SKM-1 (cell line): ENCODE measurements at regions not wholly inside any gene's neighbourhood (a gene's known extent, or its start where the extent isn't known, plus 50 kb on each side); places are given as distances from the start of the nearest gene placed in this dataset.

Source experiments
- DNase-seq: peaks from one replicate; lab custom pipeline; 2025; ENCODE audit not compliant: unreplicated experiment; lab: John Stamatoyannopoulos, UW

DNA sequence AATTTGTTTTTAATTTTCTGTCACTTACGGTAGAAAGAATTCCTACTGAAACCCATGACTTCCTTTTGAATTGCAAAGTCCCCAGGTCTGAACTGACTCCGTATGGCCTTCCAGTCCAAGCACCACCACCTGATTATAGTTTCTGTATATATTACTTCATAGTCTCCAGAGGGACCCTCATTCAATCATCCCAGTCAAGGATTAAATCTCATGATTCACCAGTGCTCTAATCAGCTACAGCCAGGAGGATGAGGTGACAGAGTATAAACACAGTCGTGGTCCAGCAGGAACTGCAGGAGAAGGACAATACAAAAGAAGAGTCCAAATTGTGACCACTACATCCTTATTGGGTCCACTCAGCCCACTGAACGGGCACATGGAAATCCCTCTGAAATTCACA, 418.9 kb upstream of the C16orf82 start:
- no peak for DNase-seq

DNA sequence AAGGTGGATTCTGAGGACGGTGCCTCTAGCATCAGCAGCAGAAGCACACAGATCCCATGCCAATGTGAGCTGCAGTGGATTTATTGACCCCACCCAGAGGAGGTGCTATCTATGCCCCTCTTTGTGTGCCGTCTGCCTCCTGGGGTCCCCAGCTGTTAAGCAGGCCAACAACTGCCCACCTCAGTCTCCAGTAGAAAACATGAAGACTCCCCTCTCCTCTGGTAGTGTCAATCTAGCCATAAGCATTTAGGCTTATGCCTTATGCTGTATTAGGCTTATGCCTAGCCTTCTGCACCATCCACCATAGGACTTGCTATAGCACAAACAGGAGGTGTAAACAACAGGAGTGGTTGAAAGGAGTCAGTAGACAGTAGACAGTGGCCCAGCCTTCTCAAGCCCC, 417.9 kb upstream of the C16orf82 start:
- no peak for DNase-seq

DNA sequence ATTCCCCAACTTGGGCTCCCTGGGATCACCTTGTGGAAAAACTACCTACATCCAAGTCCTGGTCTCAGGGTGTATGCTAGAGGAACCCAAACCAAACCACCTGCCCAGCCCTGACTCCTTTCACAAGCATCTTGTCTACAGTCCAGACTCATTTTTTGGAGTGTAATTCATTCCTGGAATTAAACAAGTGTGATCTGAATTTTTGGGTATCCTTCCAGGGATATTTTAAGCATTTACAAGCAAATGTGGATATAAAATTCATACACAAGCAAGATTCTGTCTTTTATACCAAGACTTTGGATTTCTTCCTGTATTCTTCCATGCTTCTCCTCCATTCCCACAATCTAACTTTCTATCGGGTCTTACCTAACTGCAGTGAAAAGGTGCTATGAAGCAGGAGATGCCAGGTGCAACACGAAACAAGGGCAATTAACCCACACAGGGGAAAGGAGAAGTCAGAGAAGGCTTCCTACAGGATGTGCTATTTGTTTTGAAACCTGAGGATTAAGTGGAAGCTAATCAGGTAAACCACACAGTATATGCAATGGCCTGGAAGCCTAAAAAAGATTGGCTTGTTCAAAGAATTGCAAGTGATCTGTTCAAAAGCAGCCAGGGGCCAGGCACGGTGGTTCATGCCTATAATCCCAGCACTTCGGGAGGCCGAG, 417.2 kb upstream of the C16orf82 start:
- DNase-seq = no peak

DNA sequence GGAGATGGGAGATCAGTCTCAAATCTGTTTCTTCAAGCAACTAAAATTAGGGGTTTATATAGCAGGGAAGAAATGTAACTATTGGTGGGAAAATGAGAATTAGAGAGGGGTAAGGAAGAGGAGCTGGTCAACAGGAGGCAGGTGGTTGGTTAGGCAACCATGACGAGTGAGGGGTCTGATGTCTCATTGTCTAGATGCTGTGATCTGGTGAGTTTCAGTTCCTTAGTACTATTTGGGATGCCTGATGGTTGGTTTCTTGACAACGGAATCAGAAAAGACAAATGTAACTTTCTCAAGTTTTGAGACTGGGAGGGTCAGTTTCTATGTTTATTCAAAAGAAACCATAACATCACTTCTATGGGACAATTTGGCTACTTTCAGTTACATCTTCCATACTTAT, 415.3 kb upstream of the C16orf82 start:
- DNase-seq = no peak

DNA sequence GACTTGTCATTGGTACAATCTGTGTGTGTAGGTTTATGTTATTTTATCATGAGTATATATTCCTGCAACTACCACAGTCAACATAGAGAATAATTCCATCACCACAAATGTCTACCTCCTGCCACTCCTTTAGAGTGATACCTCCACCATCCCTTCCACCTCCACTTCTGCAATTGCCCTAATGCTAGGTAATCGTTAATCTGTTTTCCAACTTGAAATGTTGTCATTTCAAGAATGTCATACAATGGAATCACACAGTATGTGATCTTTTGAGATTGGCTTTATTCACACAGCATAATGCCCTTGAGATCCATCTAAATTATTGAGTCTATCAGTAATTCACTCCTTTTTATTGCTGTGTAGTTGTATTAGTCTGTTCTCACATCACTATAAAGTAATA, 414.8 kb upstream of the C16orf82 start:
- no peak for DNase-seq

DNA sequence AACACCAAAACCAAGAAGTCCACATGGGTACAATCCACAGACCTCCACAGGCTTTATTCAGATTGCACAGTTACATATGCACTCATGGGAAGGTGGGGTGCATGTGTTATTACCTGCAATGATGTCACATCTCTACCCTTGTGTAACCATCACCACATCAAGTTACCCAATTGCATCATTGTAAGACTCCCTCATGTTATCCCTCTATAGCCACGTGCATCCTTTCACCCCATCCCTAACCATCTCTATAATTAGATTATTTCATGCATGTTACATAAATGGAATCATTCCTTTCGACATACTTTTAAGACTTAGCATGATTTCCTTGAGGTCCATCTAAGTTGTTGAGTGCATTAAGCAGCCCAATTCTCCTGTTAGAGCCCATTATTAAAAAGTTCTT, 408.2 kb upstream of the C16orf82 start:
- DNase-seq = no peak

DNA sequence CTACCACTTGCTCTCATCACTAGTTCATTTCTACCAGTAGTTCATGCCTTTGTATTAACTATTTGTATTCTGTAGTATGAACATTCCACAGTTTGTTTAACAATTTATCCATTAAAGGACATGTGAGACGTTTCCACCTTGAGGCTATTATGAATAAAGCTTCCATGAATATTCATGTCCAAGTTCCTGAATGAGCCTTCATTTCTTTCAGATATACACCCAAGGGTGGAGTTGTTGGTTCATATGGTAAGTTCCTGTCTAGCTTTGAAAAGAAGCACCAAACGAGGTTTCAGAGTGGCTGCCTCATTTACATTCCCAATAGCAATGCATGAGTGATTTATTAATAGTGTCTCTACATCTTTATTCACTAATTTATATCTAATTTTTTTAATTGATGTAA, 407.8 kb upstream of the C16orf82 start:
- DNase-seq = no peak

DNA sequence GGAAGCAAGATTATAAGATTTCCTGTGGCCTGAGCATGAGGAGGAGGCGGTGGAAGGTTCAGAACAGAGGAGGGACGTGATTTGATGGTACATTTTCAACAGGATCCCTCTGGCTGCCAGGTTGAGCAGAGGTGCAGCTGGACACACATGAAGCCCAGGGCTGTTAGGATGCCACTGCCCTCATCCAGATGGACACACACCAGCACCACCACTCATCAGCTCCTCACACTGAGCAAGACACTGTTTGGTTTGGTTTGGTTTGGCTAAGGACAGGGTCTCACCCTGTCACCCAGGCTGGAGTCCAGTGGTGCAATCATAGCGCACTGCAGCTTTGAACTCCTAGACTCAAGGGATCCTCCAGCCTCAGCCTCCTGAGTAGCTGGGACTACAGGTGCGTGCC, 402.6 kb upstream of the C16orf82 start:
- DNase-seq = no peak

DNA sequence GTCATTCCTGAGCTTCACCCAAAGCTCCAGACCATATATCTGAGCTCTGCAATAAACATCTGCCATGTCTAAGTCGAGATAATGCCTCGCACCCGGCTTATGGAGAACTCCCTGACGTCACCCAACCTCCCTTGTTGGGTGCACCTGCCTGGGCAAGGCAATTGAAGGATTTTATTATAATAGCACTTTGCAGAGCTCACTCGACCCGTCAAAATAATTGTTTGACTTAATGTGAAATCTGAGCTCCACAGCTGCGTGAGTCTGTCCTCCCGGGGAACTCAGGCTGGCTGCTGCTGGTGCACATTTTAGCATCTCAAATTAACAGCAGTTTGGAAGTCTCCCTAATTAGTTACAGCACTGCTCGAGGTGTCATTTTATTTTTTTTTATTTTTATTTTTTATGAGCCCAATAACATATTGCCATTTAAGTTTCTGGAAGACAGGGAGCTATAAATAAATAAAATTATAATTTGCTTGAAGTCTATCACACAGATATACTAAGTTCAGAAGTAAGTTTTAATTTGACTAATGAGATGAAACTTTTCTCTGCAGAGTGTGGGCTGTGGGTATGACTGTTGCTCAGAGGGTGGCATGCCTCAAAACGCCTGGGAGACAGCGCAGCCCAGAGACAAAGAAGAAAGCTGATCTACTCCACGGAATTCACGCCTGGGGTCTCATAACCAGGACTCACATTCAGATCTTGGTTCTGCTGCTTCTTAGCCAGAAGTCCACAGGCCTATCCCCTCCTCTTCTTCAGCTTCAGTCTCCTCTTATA, 401.4 kb upstream of the C16orf82 start:
- no peak for DNase-seq

DNA sequence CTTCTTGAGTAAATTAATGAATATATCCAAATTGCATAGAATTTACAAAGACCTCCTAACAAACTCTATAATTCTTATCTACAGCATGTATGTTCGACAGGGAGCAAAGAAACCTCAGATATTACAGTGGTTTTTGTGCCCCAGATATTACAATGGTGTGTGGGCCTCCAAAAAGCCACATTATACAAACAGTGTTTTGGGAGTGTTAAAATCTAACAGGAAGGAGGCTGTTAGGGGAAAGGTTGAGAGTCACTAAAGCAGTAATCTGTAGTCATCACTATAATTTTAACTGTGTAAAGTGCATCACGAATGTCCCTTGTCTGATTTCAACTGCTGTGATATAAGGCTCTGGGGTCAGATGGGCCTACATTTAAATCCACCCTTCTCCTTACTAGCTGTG, 400.2 kb upstream of the C16orf82 start:
- DNase-seq = no peak

DNA sequence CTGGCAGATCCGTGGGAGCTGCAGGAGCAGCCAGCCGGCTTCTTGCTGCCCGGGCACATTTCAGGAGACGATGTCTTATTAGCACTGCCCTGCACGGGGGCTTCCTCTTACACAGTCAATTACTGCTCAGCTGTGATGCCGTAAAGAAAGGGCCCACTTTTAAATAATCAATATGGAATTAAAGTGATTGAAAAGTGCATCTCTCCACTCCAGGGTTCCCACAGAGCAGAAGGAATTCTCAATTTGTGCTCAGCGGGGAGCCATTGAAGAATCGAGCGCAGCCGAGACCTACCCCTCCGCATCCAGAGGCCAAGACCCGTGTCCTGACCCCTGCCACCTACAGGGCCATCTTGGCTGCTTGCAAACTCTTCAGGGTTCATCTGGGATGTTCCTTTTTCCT, 399.4 kb upstream of the C16orf82 start:
- DNase-seq = no peak

DNA sequence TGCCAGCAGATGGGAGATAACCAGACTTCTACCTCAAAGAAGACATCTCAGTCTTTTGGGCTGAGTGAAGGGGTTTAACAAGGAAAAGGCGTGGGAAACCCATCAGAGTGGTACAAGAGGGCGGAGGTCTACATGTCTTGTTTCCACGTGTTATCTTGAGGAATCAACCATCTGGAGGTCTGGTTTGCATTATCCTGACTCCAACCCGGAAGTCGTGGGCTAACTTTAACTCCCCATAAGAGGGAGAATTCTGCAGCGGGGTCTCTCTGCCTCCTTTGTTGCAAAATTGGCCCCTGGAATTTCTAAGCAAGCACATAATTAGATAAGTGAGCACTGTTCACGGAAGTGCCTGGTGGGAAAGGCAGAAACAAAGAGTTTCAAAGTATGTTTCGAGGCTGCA, 398.7 kb upstream of the C16orf82 start:
- DNase-seq = no peak

DNA sequence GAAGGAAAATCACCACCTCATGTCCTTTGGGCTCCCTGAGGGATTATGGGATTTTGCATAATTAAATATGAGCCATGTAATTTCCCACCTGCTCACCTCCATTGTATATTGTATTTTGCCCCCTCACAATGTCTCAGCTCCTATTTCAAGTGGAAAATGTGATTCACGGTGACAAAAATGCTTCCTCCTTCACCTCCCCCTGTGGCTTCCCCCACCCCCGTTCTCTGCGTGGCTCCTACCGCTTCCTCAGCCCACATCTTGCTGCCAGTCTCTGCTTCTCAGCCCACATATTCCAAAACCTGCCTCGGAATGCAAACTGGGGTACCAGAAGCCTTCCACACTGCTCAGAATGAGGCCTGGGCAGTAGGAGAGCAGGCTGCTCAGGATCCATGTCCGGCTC, 394.5 kb upstream of the C16orf82 start:
- no peak for DNase-seq

DNA sequence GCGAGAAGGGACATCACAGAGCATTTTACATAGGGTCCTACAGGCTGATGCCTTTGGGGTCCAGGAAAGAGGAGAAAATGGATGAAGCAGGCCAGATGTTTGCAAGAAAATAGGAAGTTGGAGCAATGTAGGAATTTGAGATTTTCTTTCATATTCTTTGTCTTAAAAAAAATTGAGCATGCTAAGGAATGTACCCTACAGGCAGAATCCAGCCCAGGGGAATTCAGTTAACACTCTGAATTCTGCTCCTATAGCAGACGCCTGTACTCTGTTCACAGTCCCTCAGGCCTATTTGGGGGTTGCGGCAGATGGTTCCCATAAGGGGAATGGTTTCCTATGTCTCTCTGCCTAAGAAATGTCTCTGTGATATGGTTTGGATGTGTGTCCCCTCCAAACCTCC, 393.7 kb upstream of the C16orf82 start:
- DNase-seq = no peak

DNA sequence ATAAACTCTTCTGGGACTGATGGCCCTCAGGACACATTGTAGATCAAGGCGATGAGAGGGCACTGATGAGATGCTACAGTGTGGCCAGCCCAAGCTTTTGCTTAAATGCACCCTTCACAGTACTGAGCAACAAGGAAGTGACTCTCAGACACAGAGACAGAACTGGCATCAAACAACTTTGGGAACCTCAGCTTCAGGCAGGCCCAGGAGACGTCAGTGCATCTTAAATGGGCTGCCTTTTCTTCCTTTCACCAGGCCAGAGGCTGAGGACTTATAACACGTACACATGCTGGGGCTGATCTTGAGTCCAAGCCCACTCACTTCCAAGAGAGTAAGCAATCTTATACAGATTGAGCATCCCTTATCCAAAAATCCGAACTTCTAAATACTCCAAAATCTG, 386.1 kb upstream of the C16orf82 start:
- DNase-seq = no peak

DNA sequence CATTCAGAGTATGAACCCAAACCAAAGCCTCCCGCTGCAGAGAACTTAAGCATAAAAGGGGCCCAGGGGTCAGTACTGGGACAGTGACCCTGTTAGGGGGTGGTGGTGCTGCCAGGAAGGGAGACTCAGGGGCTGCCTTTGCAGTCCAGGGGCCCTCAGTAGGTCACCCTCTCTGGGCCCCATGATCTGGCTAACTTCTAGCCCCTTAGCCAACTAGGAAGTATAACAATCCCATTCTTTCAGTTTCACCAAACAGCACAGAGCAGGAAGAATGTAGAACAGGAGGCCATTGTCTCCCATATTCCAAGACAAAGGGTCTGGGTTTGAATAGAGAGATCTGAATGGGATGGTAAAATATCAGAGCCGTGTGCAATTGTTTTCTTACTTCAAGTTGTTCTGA, 378.6 kb upstream of the C16orf82 start:
- no peak for DNase-seq

DNA sequence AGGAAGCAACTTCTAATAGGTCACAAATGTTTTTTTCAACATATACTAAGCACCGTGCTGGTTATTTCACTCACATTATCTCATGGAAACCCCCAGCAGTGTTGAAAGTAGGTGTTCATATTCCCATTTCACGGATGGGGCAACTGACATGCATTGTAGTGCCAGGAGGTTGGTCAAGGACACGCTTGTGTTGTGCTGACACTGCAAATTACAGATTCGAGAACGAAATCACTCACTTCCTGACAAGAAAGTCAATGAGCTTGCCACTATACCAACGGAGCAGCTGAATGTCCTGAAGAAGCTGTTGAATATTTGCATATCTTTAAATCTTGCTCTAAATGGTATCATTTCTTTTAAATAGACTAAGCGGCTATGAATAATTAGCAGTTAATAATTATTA, 378.0 kb upstream of the C16orf82 start:
- no peak for DNase-seq

DNA sequence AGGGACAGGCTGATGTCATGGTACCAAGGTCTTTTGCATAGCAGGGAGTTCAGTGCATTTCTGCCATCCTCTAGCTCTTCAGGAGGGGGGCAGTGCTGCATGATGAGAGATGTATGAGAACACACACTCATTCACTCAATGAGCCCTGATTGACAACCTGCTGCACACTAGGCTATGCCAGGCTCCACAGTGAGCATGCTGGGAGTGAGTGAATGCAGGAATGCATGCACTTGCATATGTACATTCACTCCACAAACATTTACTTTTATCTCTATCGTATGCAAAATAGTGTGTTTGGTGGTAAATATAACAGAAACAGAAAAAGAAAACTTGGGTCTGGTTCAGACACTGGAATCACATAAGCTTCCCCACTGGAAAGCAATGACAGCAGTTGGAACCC, 374.1 kb upstream of the C16orf82 start:
- DNase-seq = no peak

DNA sequence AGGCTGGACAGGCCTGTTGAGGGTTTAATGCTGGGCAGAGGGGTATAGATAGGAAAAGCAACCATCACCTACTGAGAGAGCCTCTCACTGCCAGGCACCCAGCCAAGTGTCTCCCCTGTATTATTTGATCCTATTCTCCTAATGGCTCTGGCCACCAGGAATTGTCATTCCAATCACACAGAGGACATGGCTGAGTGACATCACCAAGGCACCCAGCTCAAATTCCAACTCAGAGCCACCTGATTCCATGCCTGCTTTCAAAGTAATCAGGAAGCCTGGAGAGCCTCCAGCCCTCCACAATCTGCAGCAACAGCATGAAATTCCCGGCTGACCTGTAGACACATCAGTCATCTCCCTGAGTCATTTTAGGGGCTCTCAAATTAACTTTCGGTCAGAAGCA, 368.9 kb upstream of the C16orf82 start:
- DNase-seq = no peak

DNA sequence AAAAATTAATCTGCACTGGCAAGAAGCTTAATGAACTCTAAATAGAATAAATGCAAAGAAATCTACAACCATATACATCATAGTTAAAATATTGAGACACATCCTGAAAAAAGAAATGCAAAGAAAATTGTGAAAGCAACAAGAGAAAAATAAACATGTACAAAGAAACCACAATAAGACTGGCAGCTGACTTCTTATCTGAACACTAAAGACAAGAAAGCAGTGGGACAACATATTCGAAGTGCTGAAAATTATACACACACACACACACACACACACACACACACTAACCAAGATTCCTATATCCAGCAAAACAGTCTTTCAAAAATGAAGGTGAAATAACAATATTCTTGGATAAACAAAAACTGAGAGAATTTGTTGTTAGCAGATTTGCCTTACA, 366.5 kb upstream of the C16orf82 start:
- no peak for DNase-seq

DNA sequence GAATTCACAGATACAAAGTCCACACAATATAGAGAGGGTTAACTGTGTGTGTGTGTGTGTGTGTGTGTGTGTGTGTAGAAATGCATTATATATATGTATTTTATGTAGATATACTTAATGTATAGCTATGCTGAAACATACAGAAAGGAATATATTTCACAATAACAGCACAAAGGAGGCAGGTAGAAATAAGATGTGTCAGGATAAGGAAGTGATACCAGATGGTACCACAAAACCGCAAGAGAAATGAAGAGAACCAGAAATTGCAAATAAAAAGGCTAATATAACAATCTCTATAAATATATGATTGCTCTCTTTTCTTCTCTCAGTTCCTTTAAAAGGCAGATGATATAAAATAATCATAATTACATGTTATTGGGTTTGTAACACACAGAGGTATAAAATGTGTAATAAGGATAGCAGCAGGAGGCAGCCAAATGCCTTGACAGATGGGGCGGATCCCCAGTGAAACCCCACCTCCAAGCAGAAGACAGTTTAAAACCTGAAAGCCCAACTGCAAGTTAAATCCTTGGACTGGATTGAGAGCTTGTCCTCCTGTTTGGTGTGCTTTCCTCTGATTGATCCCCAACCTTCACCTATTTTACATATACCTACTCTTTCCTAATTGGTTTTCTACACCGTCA, 365.4 kb upstream of the C16orf82 start:
- DNase-seq = no peak

DNA sequence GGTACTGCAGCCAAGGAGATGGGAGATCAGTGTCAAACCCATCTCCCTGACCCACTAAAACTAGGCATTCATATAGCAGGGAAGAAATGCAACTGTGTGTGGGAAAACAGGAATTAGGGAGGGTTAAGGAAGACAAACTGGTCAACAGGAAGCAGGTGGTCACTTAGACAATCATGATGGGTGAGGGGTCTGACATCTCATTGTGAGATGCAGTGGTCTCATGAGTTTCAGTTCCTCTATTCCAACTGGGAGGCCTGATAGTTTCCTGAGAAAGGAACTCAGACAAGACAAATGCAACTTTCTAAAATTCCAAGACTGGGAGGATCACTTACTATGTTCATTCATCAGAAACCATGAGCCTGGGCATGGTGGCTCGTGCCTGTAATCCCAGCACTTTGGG, 361.4 kb upstream of the C16orf82 start:
- no peak for DNase-seq
